RCC 7860 (cell line): ENCODE measurements at regions not wholly inside any gene's neighbourhood (a gene's known extent, or its start where the extent isn't known, plus 50 kb on each side); places are given as distances from the start of the nearest gene placed in this dataset.
"Not testable (repeated sequence)": the region's sequence is repeated elsewhere in the genome, so short reads cannot be mapped to it uniquely, and the experiment has no call there.

Source experiments
- DNase-seq: peaks from one replicate; pipeline ENCODE4 v3.0.0-alpha.2; 2015; ENCODE audit warnings: low spot score
- FAIRE-seq: peaks from 2 replicates; lab custom pipeline; 2012; peaks lifted over from hg19 to GRCh38; lab: Jason Lieb, UNC

GRCh38 chr18:28514699-28515098 is 337.8 kb upstream of the CDH2 start:
- DNase-seq = no peak
- FAIRE-seq = no peak

DNA sequence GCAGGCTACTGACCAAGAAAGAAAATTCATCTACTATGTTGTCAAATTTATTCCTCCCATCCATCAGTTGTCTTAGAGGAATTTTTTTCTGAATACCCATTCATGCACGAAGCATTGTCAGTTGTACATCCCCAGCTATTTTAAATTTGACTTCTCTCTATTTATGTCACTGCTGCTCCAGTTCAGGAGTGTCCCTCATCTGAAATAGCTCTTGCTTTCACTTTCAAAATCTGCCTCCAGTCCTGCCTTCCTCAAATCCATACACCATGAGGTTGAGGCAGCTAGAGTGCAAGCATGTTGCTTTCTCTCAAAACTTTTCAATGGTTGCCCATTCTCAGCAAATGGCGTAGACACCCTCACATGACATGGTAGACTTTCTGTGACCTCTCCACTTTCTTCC is 335.4 kb upstream of the CDH2 start:
- FAIRE-seq (no peak), DNase-seq (no peak)

DNA sequence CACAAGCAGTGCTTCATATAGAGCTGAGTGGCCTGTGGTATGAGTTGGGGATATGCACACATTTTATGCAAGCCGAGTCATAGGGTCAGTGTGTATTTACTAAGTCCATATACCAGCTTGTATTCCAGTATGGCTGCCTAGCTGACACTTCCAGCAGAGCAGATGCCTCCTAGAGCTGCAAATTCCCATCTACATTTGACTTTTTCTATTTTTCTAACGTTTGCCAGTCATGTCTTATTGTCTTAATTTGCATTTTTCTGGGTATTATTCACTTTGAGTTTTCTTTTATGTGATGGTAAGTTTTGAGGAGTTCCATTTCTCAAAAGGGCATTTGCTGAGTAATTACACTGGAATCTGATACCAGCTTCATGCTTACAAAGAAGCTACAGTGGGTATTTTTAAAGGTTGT is 334.5 kb upstream of the CDH2 start:
- no peak for DNase-seq
- no peak for FAIRE-seq

GRCh38 chr18:28510210-28510609 is 333.3 kb upstream of the CDH2 start:
- FAIRE-seq (no peak), DNase-seq (no peak)

DNA sequence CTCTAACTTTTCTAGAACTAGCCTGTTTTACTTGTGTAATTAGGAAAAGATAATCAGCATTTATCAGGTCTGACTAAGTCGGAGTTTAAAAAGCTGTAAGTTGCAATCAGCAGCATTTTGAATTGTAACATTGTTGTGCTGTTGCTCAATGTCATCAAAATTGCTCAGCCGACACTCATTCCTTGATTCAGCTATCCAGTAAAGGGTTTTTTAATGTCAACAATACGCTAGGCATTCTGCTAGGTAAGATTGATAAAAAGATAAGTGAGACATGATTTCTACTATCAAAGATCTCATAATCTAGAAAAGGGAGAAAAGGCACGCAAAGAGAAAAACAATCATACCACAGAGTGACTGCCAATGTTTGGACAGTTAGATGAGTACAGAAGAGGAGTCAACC is 327.1 kb upstream of the CDH2 start:
- no peak for DNase-seq
- FAIRE-seq = no peak

DNA sequence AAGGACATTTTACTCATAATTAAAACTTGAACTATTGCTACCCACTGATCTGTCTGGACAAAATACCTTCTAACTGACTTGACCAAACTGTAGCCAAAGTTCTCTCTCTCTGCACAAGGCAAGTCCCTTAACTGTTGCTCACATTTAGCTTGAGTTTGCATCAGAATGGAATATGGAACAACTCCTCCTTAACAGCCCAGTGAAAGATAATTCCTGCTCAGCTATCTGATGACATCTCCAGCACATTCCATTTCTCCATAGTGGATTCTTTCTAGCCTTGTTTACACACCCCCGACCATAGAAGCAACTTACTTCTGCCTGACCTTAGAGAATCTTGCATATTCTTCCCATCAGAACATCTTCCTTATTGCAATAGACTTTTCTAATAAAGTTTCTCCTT is 317.2 kb upstream of the CDH2 start:
- no peak for DNase-seq

GRCh38 chr18:28485918-28486317 is 309.0 kb upstream of the CDH2 start:
- FAIRE-seq (no peak), DNase-seq (no peak)

More for the DNA sequence above, 317.2 kb upstream of the CDH2 start:
- FAIRE-seq = no peak

- FAIRE-seq = no peak
- no peak for DNase-seq
These were observed 308.4 kb upstream of the CDH2 start for GRCh38 chr18:28485210-28485801.

- no peak for FAIRE-seq
- no peak for DNase-seq
These were observed 301.6 kb upstream of the CDH2 start for GRCh38 chr18:28478531-28478930.

DNA sequence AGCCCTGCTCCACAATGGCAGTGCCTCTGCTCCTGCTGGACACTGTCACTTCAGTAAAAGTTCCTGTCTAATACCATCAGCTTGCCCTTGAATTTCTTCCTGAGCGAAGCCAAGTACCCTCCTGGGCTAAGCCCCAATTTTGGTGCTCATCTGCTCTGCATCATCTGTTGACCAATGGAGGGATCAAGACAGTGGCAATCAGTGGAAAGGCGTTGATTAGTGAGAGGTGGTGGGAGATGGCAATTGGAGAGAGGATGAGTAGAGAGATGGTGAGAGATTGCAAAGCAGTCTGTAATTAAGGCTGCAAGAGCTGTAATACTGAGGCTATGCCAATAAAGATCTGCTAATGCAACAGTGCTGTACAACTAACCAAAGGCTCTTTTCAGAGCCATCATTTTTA is 299.4 kb upstream of the CDH2 start:
- FAIRE-seq (no peak), DNase-seq (no peak)

GRCh38 chr18:28469946-28470345 is 293.0 kb upstream of the CDH2 start:
- no peak for FAIRE-seq
- DNase-seq = no peak

DNA sequence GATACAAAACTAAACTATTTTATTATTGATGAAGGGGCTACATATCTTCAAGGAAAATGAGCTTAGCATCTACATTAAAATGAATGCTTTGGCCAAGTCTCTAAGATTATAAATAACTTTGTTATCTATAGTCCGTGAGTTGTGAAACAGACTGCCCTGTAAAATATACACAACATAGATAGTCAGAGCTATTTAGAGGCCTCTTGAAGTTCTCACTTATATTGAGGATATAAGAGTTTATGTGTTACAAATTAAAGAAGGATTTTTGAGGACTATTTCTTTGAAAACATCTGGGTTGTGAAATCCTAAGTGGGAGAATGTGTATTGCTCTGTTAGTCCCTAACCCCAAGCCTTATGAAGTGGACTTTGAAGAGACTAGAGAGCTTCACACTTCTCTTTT is 292.0 kb upstream of the CDH2 start:
- DNase-seq (no peak), FAIRE-seq (no peak)

GRCh38 chr18:28466204-28466603 is 289.3 kb upstream of the CDH2 start:
- FAIRE-seq (no peak), DNase-seq (no peak)

DNA sequence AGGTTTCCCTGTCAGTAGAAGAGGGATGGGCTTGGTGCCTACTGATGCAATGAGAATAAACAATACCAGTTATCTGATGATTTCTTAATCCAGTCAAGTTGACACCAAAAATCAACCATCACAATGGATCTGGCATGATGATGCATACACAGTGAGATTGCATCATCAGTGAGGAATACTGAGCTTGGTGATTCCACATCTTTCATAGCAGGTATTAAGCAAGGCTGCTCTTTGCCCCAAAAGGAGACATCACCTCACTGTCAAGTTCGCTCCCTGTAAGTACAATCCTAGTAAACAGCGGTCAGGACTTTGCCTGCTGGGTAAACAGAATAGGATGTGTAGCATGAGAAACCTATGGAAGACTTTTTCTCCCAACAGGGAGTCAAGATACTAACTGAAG is 282.7 kb upstream of the CDH2 start:
- DNase-seq = no peak
- FAIRE-seq = no peak

- FAIRE-seq = no peak
- no peak for DNase-seq
These were observed 281.8 kb upstream of the CDH2 start for GRCh38 chr18:28458751-28459150.

DNA sequence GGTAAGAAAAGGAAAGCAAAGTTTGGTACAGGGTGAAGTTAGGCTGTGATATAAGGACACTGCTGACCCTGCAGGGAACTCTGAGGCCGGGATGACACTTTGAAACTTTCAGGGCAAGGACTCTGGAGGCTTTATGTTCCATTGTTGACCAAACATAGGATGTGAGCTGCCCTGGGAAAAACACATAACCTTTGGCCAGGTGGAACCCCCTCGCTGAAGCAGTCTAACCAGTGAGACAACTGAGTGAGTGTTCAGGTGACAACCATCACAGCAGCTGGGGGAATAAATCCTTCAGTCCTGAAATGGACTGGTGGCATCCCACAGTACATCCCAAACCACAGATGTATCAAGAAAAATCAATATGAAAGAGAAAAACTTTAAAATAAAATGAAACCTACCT is 280.9 kb upstream of the CDH2 start:
- DNase-seq (no peak), FAIRE-seq (no peak)

GRCh38 chr18:28455971-28456370 is 279.0 kb upstream of the CDH2 start:
- FAIRE-seq (no peak), DNase-seq (no peak)

DNA sequence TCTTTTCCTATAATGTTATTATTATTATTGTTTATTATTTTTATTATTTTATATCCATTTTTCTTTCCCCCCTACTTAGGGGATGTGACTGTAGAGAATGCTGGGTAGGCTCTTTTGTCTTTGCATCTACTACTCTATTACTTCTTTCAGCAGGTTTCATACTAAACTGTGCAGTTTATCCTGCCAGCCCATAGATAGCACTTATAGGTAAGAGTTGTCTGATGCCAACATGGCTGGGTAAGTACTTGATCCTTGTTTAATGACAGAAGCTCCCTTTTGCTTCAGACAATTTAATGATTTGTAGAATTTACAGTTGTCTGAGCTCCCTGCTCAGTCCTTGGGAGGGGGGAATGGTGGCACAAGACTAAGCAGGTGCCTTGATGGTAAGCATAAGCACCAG is 262.9 kb upstream of the CDH2 start:
- FAIRE-seq (no peak), DNase-seq (no peak)

- DNase-seq = no peak
- FAIRE-seq = no peak
These were observed 261.5 kb upstream of the CDH2 start for GRCh38 chr18:28438381-28438780.

DNA sequence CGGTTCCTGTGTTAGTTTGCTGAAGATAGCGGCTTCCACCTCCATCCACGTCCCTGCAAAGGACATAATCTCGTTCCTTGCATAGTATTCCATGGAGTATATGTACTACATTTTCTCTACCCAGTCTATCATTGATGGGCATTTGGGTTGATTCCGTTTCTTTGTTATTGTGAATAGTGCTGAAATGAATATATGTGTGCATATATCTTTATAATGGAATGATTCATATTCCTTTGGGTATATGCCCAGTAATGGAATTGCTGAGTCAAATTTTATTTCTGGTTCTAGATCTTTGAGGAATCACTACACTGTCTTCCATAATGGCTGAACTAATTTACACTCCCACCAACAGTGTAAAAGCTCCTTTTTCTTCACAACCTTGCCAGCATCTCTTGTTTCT is 255.4 kb upstream of the CDH2 start:
- no peak for FAIRE-seq

DNA sequence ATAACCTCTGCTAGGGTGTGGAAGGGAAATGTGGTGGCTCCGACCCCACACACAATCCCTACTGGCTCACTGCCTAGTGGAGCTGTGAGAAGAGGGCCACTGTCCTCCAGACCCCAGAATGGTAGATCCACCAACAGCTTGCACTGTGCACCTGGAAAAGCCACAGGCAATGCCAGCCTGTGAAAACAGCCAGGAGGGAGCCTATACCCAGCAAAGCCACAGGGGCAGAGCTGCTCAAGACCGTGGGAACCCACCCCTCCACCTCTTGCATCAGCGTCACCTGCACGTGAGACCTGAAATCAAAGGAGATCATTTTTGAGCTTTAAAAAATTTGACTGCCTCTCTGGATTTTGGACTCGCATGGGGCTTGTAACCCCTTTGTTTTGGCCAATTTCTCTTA is 249.0 kb upstream of the CDH2 start:
- FAIRE-seq (no peak), DNase-seq (no peak)

More for the DNA sequence above, 255.4 kb upstream of the CDH2 start:
- DNase-seq = no peak

GRCh38 chr18:28422577-28422976 is 245.6 kb upstream of the CDH2 start:
- DNase-seq = no peak
- no peak for FAIRE-seq

GRCh38 chr18:28421950-28422349 is 245.0 kb upstream of the CDH2 start:
- not testable (repeated sequence) for DNase-seq, FAIRE-seq
